Left lung (tissue), 4 donors: ENCODE measurements at regions not wholly inside any gene's neighbourhood (a gene's known extent, or its start where the extent isn't known, plus 50 kb on each side); places are given as distances from the start of the nearest gene placed in this dataset.
"Not testable (repeated sequence)": the region's sequence is repeated elsewhere in the genome, so short reads cannot be mapped to it uniquely, and the experiment has no call there.

ENCODE experiments used
- ATAC-seq: fragments of 200-7000 bp; cut with Tn5 transposase; one replicate; pipeline ENCODE4 v1.9.1; 2020; ENCODE audit warnings: moderate library complexity
- DNase-seq, 4 donors: peaks; one replicate each; pipeline ENCODE4 v3.0.0-alpha.2; 2013 to 2020
- H3K27ac ChIP-seq, 2 donors: fragments of 200-600 bp; sonication (generic) in 1 of 2; one replicate each; pipeline versions ENCODE4 v1.5.0 to v1.8.0; 2020 to 2021
- H3K27me3 ChIP-seq, 2 donors: fragments of 200-600 bp; sonication (generic) in 1 of 2; one replicate each; pipeline versions ENCODE4 v1.5.0 to v1.8.0; 2020 to 2021
- H3K36me3 ChIP-seq, 2 donors: fragments of 200-600 bp; sonication (generic) in 1 of 2; one replicate each; pipeline versions ENCODE4 v1.5.0 to v1.8.0; 2020 to 2021
- H3K4me1 ChIP-seq, 2 donors: fragments of 200-600 bp; one replicate each; pipeline ENCODE4 v1.8.0; 2021
- H3K4me3 ChIP-seq, 2 donors: fragments of 200-600 bp; sonication (generic) in 1 of 2; one replicate each; pipeline versions ENCODE4 v1.5.0 to v1.8.0; 2020 to 2021; ENCODE audit warnings: mild to moderate bottlenecking in 1 of 2
- H3K9me3 ChIP-seq, 2 donors: fragments of 200-600 bp; sonication (generic) in 1 of 2; one replicate each; pipeline versions ENCODE4 v1.5.0 to v1.8.0; 2020 to 2021
- intact Hi-C, 2 donors: fragments of 100-400 bp; cut with DNase I; formaldehyde crosslinking; loops; one replicate each; pipeline versions ENCODE4 v1.11.2 to v1.14.2; 2022
- TF ChIP-seq, protein P1 (sequence below), 2 donors: fragments of 200-600 bp; sonication (generic) in 1 of 2; IDR thresholded peaks; one replicate each; pipeline versions ENCODE4 v1.5.0 to v1.8.0; 2021; ENCODE audit warnings: antibody characterized with exemption in 2 of 2
- donor health status: DM: no; HTN: yes; CAD: no.
- donor health status: DM: no; HTN: no; CAD: no.

- H3K4me3 ChIP-seq = no peak overlapping the region
- no peaks in the 10 kb centered on the region for H3K36me3 ChIP-seq
- intact Hi-C loops = no loop called here
- H3K27ac ChIP-seq = no peak overlapping the region
- H3K27me3 ChIP-seq = peaks cover 0 to 10% of the 10 kb centered on the region in 2 donors
- DNase-seq (no peak), ATAC-seq (no peak)
- TF ChIP-seq, protein P1, sequence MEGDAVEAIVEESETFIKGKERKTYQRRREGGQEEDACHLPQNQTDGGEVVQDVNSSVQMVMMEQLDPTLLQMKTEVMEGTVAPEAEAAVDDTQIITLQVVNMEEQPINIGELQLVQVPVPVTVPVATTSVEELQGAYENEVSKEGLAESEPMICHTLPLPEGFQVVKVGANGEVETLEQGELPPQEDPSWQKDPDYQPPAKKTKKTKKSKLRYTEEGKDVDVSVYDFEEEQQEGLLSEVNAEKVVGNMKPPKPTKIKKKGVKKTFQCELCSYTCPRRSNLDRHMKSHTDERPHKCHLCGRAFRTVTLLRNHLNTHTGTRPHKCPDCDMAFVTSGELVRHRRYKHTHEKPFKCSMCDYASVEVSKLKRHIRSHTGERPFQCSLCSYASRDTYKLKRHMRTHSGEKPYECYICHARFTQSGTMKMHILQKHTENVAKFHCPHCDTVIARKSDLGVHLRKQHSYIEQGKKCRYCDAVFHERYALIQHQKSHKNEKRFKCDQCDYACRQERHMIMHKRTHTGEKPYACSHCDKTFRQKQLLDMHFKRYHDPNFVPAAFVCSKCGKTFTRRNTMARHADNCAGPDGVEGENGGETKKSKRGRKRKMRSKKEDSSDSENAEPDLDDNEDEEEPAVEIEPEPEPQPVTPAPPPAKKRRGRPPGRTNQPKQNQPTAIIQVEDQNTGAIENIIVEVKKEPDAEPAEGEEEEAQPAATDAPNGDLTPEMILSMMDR (IDR thresholded peaks at IDR 0.05) = no peak
- H3K4me1 ChIP-seq = no peaks in the 10 kb centered on the region
- peaks cover 0 to 5% of the 10 kb centered on the region in 2 donors for H3K9me3 ChIP-seq
Measured at GRCh38 chr18:8520266-8520665, 89.0 kb upstream of the RAB12 start.

DNA sequence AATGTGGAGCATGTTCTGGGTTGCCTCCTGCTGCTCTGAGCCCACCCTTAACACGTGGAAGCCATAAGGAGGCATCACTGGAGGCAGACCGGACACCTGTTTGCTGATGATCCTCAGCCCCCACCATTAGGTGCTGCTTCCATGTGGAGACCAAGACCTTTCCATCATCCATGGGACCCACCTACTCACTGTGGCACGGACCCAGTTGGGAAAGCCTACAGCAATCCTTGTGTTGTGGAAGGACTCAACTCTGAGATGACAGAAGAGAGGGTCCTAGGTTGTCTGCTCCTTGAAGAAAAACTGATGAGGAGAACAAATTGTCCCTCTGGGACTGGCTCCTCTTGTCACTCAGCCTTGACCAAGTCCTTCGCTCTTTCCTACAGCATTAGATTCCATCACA, 86.5 kb upstream of the RAB12 start:
- no peak overlapping the region for H3K4me3 ChIP-seq
- H3K27ac ChIP-seq = no peak overlapping the region
- intact Hi-C loops = no loop called here
- TF ChIP-seq, protein P1 (IDR thresholded peaks at IDR 0.05) = no peak
- peaks cover 0 to 5% of the 10 kb centered on the region in 2 donors for H3K9me3 ChIP-seq
- peaks cover 0 to 20% of the 10 kb centered on the region in 2 donors for H3K27me3 ChIP-seq
- ATAC-seq (no peak), DNase-seq (no peak)
- H3K36me3 ChIP-seq = no peaks in the 10 kb centered on the region
- H3K4me1 ChIP-seq = no peaks in the 10 kb centered on the region

GRCh38 chr18:8525692-8526091, 83.5 kb upstream of the RAB12 start:
- H3K27me3 ChIP-seq = peaks cover 0 to 20% of the 10 kb centered on the region in 2 donors
- TF ChIP-seq, protein P1 (IDR thresholded peaks at IDR 0.05) = no peak
- H3K4me3 ChIP-seq = no peak overlapping the region
- H3K9me3 ChIP-seq = peaks cover 0 to 22% of the 10 kb centered on the region in 2 donors
- DNase-seq (no peak), ATAC-seq (no peak)
- H3K36me3 ChIP-seq = no peaks in the 10 kb centered on the region
- no peaks in the 10 kb centered on the region for H3K4me1 ChIP-seq
- H3K27ac ChIP-seq = no peak overlapping the region
- intact Hi-C loops = no loop called here

DNA sequence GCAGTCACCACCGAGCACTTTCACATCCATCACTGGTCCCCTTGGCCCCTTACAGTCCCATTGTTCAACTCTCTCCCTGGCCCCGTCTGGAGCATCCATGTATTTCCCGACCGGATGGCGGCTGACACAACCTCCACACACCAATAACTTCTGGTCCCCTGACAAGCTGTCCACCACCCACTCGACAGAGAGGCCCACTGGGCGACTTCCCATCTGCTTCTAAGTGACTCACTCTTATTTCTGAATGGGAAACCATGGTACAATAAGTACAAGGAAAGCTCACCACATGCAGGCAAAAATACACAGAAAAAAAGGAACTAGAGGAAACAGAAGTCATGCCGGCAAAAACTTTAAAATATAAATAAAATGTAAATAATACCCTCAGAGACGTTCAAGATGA, 82.9 kb upstream of the RAB12 start:
- no peak overlapping the region for H3K27ac ChIP-seq
- peaks cover 0 to 20% of the 10 kb centered on the region in 2 donors for H3K27me3 ChIP-seq
- no peaks in the 10 kb centered on the region for H3K36me3 ChIP-seq
- no peaks in the 10 kb centered on the region for H3K4me1 ChIP-seq
- H3K9me3 ChIP-seq = peaks cover 0 to 24% of the 10 kb centered on the region in 2 donors
- ATAC-seq (peak; percentile 26), DNase-seq (no peak)
- intact Hi-C loops = no loop called here
- H3K4me3 ChIP-seq = no peak overlapping the region
- TF ChIP-seq, protein P1 (IDR thresholded peaks at IDR 0.05) = no peak

- Histone ChIP-seq H3K9me3 (peaks cover 0 to 43% of the 10 kb centered on the region in 2 donors), H3K4me1 (no peaks in the 10 kb centered on the region), H3K27me3 (peaks cover 0 to 11% of the 10 kb centered on the region in 2 donors), H3K27ac (no peak overlapping the region), H3K36me3 (no peaks in the 10 kb centered on the region), H3K4me3 (no peak overlapping the region)
- TF ChIP-seq, protein P1 (IDR thresholded peaks at IDR 0.05) = no peak
- intact Hi-C loops = no loop called here
- DNase-seq (no peak), ATAC-seq (no peak)
Measured at GRCh38 chr18:8529609-8530008, 79.6 kb upstream of the RAB12 start.

- H3K36me3 ChIP-seq, intact Hi-C loops, ATAC-seq, DNase-seq, H3K4me3 ChIP-seq, H3K4me1 ChIP-seq, H3K27me3 ChIP-seq, H3K27ac ChIP-seq: not testable (repeated sequence)
- peaks cover 0 to 43% of the 10 kb centered on the region in 2 donors for H3K9me3 ChIP-seq
Measured at GRCh38 chr18:8531084-8531483, 78.2 kb upstream of the RAB12 start.
